HepG2 (cell line): ENCODE measurements at regions not wholly inside any gene's neighbourhood (a gene's known extent, or its start where the extent isn't known, plus 50 kb on each side); places are given as distances from the start of the nearest gene placed in this dataset.

Experiments used
- CBX2 ChIP-seq, 2 experiments: fragments of 200-600 bp in 1 of 2; sonication (generic); formaldehyde crosslinking in 1 of 2; IDR thresholded peaks; 2 replicates each; pipeline versions ENCODE4 v1.7.0 to v1.8.1; 2018 to 2022; ENCODE audit warnings: low read depth in 2 of 2, low read length in 1 of 2, mild to moderate bottlenecking in 1 of 2, missing genetic modification reagents in 1 of 2
- CREB1 ChIP-seq, 2 experiments: fragments of 450-650 bp in 1 of 2; IDR thresholded peaks; 2 replicates each; pipeline ENCODE4 v1.6.1; 2016 to 2017; ENCODE audit warnings: control low read depth in 1 of 2, mild to moderate bottlenecking in 1 of 2, missing compliant biosample characterization in 1 of 2, missing genetic modification characterization in 1 of 2
- CREB3 ChIP-seq: sonication (generic); formaldehyde crosslinking; IDR thresholded peaks from 2 replicates; pipeline ENCODE4 v1.5.0; 2020; ENCODE audit warnings: missing genetic modification reagents
- NR2C2 ChIP-seq: sonication (generic); formaldehyde crosslinking; IDR thresholded peaks from 2 replicates; pipeline ENCODE4 v1.4.0; 2020; ENCODE audit warnings: missing genetic modification reagents, mild to moderate bottlenecking, moderate library complexity, borderline replicate concordance
- POLR2A ChIP-seq, 2 experiments: IDR thresholded peaks; 2 replicates each; pipeline ENCODE4 v1.6.1; 2011; ENCODE audit warnings: low read depth in 2 of 2, low read length in 2 of 2, mild to moderate bottlenecking in 1 of 2, moderate library complexity in 1 of 2; ENCODE audit not compliant: insufficient read depth in 1 of 2
- POLR2AphosphoS2 ChIP-seq: IDR thresholded peaks from 2 replicates; pipeline ENCODE4 v1.6.1; 2011; ENCODE audit warnings: low read depth, low read length, improper control_type of control experiment
- ZNF382 ChIP-seq: sonication (generic); formaldehyde crosslinking; IDR thresholded peaks from 2 replicates; pipeline ENCODE4 v1.5.0; 2020; ENCODE audit warnings: missing genetic modification reagents, mild to moderate bottlenecking, borderline replicate concordance
- ZNF766 ChIP-seq: sonication (generic); formaldehyde crosslinking; IDR thresholded peaks from 2 replicates; pipeline ENCODE4 v1.5.0; 2020; ENCODE audit warnings: missing genetic modification reagents, borderline replicate concordance
- TF ChIP-seq, protein P1 (sequence below): sonication (generic); formaldehyde crosslinking; IDR thresholded peaks from 2 replicates; pipeline ENCODE4 v1.8.0; 2022; ENCODE audit warnings: missing genetic modification reagents, low read depth, mild to moderate bottlenecking, borderline replicate concordance

DNA sequence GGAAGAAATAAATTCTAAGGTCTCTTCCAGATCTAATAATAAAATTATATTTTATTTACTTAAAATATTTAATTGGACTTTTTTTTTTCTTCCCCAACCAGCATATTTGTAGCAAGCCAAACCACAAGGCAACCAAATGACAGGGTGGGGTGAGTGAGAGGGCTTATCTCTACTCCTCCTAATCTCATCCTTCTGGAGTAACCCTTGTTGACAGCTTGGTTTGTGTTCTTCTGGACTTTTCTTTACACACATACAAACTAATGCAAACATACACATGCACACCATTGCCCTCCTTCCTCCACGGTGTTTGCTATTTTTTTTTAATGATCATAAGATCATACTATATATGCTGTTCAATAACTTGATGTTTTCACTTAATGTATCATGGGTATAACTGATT is 383.1 kb downstream of the DLEU7 start:
- TF ChIP-seq CREB1 (IDR thresholded peaks at IDR 0.05): no peak
- TF ChIP-seq CREB1 (CRISPR knock-in tag; IDR thresholded peaks at IDR 0.05): no peak
- TF ChIP-seq POLR2AphosphoS2: no peak
- TF ChIP-seq, protein P1, sequence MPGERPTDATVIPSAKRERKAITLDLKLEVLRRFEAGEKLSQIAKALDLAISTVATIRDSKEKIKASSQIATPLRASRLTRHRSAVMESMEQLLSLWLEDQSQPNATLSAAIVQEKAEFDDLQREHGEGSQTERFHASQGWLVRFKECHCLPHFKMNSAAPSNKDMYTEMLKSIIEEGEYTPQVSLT (CRISPR knock-in tag): no peak
- TF ChIP-seq POLR2A (IDR thresholded peaks at IDR 0.05; ENCODE audit: insufficient read depth in 1 of 2, low read depth in 2 of 2, low read length in 2 of 2): no peak
- no peak for TF ChIP-seq CBX2 (IDR thresholded peaks at IDR 0.05; ENCODE audit: low read depth, low read length)
- no peak for TF ChIP-seq CBX2 (CRISPR knock-in tag; IDR thresholded peaks at IDR 0.05; ENCODE audit: low read depth)
- TF ChIP-seq ZNF382: no peak
- no peak for TF ChIP-seq CREB3
- TF ChIP-seq NR2C2 (CRISPR knock-in tag): no peak
- TF ChIP-seq ZNF766 (CRISPR knock-in tag): no peak
